ENCODE measurements at regions not wholly inside any gene's neighbourhood (a gene's known extent, or its start where the extent isn't known, plus 50 kb on each side); places are given as distances from the start of the nearest gene placed in this dataset.

DNA sequence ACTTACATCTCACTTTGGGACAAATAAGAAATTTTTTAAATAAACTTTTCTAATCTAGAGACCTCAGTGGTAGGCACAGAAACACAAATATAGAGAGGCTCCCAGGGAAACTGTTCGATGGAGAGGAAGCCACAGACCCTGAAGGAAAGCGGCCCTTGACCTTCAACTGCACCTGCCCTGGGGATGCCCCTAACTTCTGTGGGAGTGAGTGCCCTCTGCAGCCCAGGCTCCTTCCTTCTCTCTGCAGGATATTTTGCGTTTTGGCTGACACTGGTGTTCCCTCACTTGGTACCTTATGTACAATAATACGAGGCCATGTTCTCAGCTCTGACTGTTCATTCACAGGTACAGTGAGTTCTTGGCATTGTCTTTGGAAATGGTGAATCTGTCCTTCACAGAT is 64.8 kb upstream of the MAL start:
- H3K27me3 ChIP-seq (replicated peaks in 1 of 2; ENCODE audit: control insufficient read depth in 2 of 2, extremely low read depth in 1 of 2, insufficient read depth in 2 of 2, low read length in 1 of 2): peaks cover 4 to 6% of the 10 kb centered on the region in 2 experiments
- H3K9me3 Mint-ChIP-seq: no peaks in the 10 kb centered on the region
- no peaks in the 10 kb centered on the region for H3K4me1 Mint-ChIP-seq
- ChIA-PET POLR2A (no interaction called here), CTCF (no interaction called here)
- no peaks in the 10 kb centered on the region for H3K36me3 ChIP-seq (ENCODE audit: control insufficient read depth in 2 of 2, extremely low read depth in 1 of 2, insufficient read depth in 1 of 2, low read length in 1 of 2)
- no peak overlapping the region for H3K4me3 Mint-ChIP-seq
- no peak overlapping the region for H3K27ac Mint-ChIP-seq
- no peaks in the 10 kb centered on the region for H3K4me1 ChIP-seq (ENCODE audit: control insufficient read depth in 1 of 2, extremely low read depth in 1 of 2, insufficient read depth in 2 of 2, low read length in 2 of 2)
- DNase-seq: no peak
- H3K27me3 Mint-ChIP-seq: peaks cover 25 to 26% of the 10 kb centered on the region in 2 donors
- no peak overlapping the region for H3K27ac ChIP-seq (ENCODE audit: low read length)
- no peaks in the 10 kb centered on the region for H3K36me3 Mint-ChIP-seq
- WGBS (ENCODE audit: insufficient coverage): 47% methylated on average over 2 of the region's 4 CpGs
- no peak for ATAC-seq (replicated peaks in 1 of 4)
- H3K4me3 ChIP-seq (ENCODE audit: control insufficient read depth in 1 of 2, extremely low read depth in 1 of 2, low read length in 1 of 2): no peak overlapping the region
- H3K9me3 ChIP-seq: no peaks in the 10 kb centered on the region

- 71% methylated on average over 4 of the region's 5 CpGs for WGBS (ENCODE audit: insufficient coverage)
- H3K4me1 Mint-ChIP-seq: no peaks in the 10 kb centered on the region
- POLR2A ChIA-PET: no interaction called here
These were observed 61.3 kb upstream of the MAL start for GRCh38 chr2:94964193-94964592.

DNA sequence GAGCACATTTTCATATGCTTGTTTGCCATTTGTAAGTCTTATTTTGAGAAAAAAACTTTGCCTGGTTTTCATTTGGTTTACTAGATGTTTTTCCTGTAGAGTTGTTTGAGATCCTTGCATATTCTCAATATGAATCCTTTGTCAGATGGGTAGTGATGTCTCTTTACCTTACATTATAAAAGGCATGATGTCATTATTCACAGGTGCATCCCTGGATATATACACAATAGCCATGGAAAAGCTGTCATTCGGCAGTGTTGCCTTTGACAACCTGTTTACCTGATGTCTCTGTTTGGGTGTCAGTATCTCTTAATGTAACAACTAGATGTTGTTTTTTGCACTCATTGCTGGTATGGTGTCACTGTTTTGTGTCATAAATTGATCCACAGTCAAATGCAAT is 58.8 kb upstream of the MAL start:
- Mint-ChIP-seq H3K36me3 (no peaks in the 10 kb centered on the region), H3K27me3 (peaks cover 18 to 38% of the 10 kb centered on the region in 2 donors), H3K4me1 (no peaks in the 10 kb centered on the region), H3K9me3 (no peaks in the 10 kb centered on the region), H3K27ac (no peak overlapping the region), H3K4me3 (no peak overlapping the region)
- WGBS (ENCODE audit: insufficient coverage): no CpG with 5 or more reads among the region's 1 CpG
- no peaks in the 10 kb centered on the region for H3K9me3 ChIP-seq
- ATAC-seq (replicated peaks in 1 of 4): no peak
- peaks cover 3 to 4% of the 10 kb centered on the region in 2 experiments for H3K27me3 ChIP-seq (replicated peaks in 1 of 2; ENCODE audit: control insufficient read depth in 2 of 2, extremely low read depth in 1 of 2, insufficient read depth in 2 of 2, low read length in 1 of 2)
- H3K36me3 ChIP-seq (ENCODE audit: control insufficient read depth in 2 of 2, extremely low read depth in 1 of 2, insufficient read depth in 1 of 2, low read length in 1 of 2): no peaks in the 10 kb centered on the region
- ChIA-PET POLR2A (no interaction called here), CTCF (interaction anchor here (0.6 to 1.2 kb wide), 2 partner anchors 10 kb away, joined by 3 to 4 read pairs; no protein-coding TSS in a partner anchor)
- no peak overlapping the region for H3K27ac ChIP-seq (ENCODE audit: low read length)
- H3K4me1 ChIP-seq (ENCODE audit: control insufficient read depth in 1 of 2, extremely low read depth in 1 of 2, insufficient read depth in 2 of 2, low read length in 2 of 2): no peaks in the 10 kb centered on the region
- DNase-seq: no peak
- H3K4me3 ChIP-seq (ENCODE audit: control insufficient read depth in 1 of 2, extremely low read depth in 1 of 2, low read length in 1 of 2): no peak overlapping the region

More at GRCh38 chr2:94964193-94964592, 61.3 kb upstream of the MAL start:
- H3K9me3 ChIP-seq: no peaks in the 10 kb centered on the region
- no peak overlapping the region for H3K4me3 ChIP-seq (ENCODE audit: control insufficient read depth in 1 of 2, extremely low read depth in 1 of 2, low read length in 1 of 2)
- ATAC-seq (replicated peaks in 1 of 4) (no peak), DNase-seq (no peak)
- no peaks in the 10 kb centered on the region for H3K4me1 ChIP-seq (ENCODE audit: control insufficient read depth in 1 of 2, extremely low read depth in 1 of 2, insufficient read depth in 2 of 2, low read length in 2 of 2)
- peaks cover 0 to 8% of the 10 kb centered on the region in 2 experiments for H3K27me3 ChIP-seq (replicated peaks in 1 of 2; ENCODE audit: control insufficient read depth in 2 of 2, extremely low read depth in 1 of 2, insufficient read depth in 2 of 2, low read length in 1 of 2)
- H3K27ac ChIP-seq (ENCODE audit: low read length): no peak overlapping the region
- no peaks in the 10 kb centered on the region for H3K36me3 ChIP-seq (ENCODE audit: control insufficient read depth in 2 of 2, extremely low read depth in 1 of 2, insufficient read depth in 1 of 2, low read length in 1 of 2)
- Mint-ChIP-seq H3K27ac (no peak overlapping the region), H3K36me3 (no peaks in the 10 kb centered on the region), H3K27me3 (peaks cover 12 to 27% of the 10 kb centered on the region in 2 donors), H3K9me3 (no peaks in the 10 kb centered on the region), H3K4me3 (no peak overlapping the region)
- CTCF ChIA-PET: no interaction called here

DNA sequence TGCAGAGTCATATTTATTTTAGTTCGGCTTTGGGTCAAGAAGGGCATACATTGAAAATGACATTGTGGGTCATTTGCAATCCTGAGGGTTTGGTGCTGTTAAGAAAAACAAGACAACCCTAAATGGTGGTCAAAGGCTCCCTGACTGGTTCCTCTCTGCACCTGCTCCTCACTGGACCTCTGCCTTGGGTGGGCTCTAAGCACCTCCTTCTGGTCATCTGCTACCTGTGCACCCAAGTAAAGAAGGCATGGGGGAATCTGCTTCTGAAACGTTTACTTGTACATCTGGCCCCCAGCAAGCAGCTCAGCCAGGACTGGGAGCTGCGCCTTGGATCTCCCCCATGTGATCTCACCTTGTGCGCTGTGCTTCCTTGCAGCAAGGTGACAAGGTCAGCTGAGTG is 55.2 kb upstream of the MAL start:
- no peaks in the 10 kb centered on the region for H3K9me3 ChIP-seq
- peaks cover 3 to 13% of the 10 kb centered on the region in 2 experiments for H3K27me3 ChIP-seq (replicated peaks in 1 of 2; ENCODE audit: control insufficient read depth in 2 of 2, extremely low read depth in 1 of 2, insufficient read depth in 2 of 2, low read length in 1 of 2)
- DNase-seq (no peak), ATAC-seq (replicated peaks in 1 of 4) (no peak)
- ChIA-PET POLR2A (no interaction called here), CTCF (interaction anchor here in 1 of 2 donors (0.6 kb wide), 1 partner anchor 72 kb away, joined by 4 read pairs; no protein-coding TSS in a partner anchor)
- no peak overlapping the region for H3K27ac ChIP-seq (ENCODE audit: low read length)
- no peaks in the 10 kb centered on the region for H3K36me3 ChIP-seq (ENCODE audit: control insufficient read depth in 2 of 2, extremely low read depth in 1 of 2, insufficient read depth in 1 of 2, low read length in 1 of 2)
- H3K4me3 ChIP-seq (ENCODE audit: control insufficient read depth in 1 of 2, extremely low read depth in 1 of 2, low read length in 1 of 2): no peak overlapping the region
- WGBS (ENCODE audit: insufficient coverage): 46% methylated on average over 2 of the region's 4 CpGs
- no peaks in the 10 kb centered on the region for H3K4me1 ChIP-seq (ENCODE audit: control insufficient read depth in 1 of 2, extremely low read depth in 1 of 2, insufficient read depth in 2 of 2, low read length in 2 of 2)
- Mint-ChIP-seq H3K9me3 (no peaks in the 10 kb centered on the region), H3K4me3 (no peak overlapping the region), H3K27ac (no peak overlapping the region), H3K27me3 (peaks cover 33 to 45% of the 10 kb centered on the region in 2 donors), H3K36me3 (no peaks in the 10 kb centered on the region), H3K4me1 (no peaks in the 10 kb centered on the region)
